H1 (cell line): ENCODE measurements at regions not wholly inside any gene's neighbourhood (a gene's known extent, or its start where the extent isn't known, plus 50 kb on each side); places are given as distances from the start of the nearest gene placed in this dataset.

Experiments used
- CTCF ChIA-PET: fragments of 300-600 bp; sonication (Branson Sonifier 250); formaldehyde crosslinking; loops from one replicate; lab custom pipeline; 2021; ENCODE audit not compliant: partially characterized antibody; lab: Charles Lee
- POLR2A ChIA-PET: fragments of 300-600 bp; sonication (Branson Sonifier 250); formaldehyde crosslinking; loops from one replicate; lab custom pipeline; 2021; ENCODE audit warnings: inconsistent platforms; ENCODE audit not compliant: partially characterized antibody; lab: Charles Lee
- DNase-seq, 2 experiments: peaks; one replicate each; pipeline versions ENCODE4 v3.0.0 to v3.0.0-alpha.2; 2010 to 2022; ENCODE audit warnings: low spot score in 2 of 2, low read depth in 1 of 2, mixed read lengths in 1 of 2
- FAIRE-seq: peaks from 2 replicates; lab custom pipeline; 2011; peaks lifted over from hg19 to GRCh38; lab: Jason Lieb, UNC
- H2AFZ ChIP-seq: 2 replicates; pipeline ENCODE4 v1.8.1; 2012; ENCODE audit warnings: low read length, inconsistent platforms
- H2AK5ac ChIP-seq: 2 replicates; pipeline ENCODE4 v1.6.1; 2013; ENCODE audit warnings: low read depth, low read length
- H2BK120ac ChIP-seq: replicated peaks from 2 replicates; pipeline ENCODE3; 2013; ENCODE audit warnings: low read depth, low read length, inconsistent platforms
- H2BK12ac ChIP-seq: 2 replicates; pipeline ENCODE4 v1.6.1; 2013; ENCODE audit warnings: low read depth, low read length
- H2BK15ac ChIP-seq: 2 replicates; pipeline ENCODE4 v1.6.1; 2013; ENCODE audit warnings: low read length
- H2BK20ac ChIP-seq: 2 replicates; pipeline ENCODE4 v1.6.1; 2013; ENCODE audit warnings: low read length
- H2BK5ac ChIP-seq: 2 replicates; pipeline ENCODE4 v1.6.1; 2013; ENCODE audit warnings: low read depth, low read length
- H3K14ac ChIP-seq: 2 replicates; pipeline ENCODE4 v1.6.1; 2013; ENCODE audit warnings: inconsistent platforms; ENCODE audit not compliant: insufficient read length
- H3K18ac ChIP-seq: 2 replicates; pipeline ENCODE4 v1.6.1; 2013; ENCODE audit warnings: low read length; ENCODE audit errors: extremely low read depth
- H3K23ac ChIP-seq: 2 replicates; pipeline ENCODE4 v1.6.1; 2013; ENCODE audit warnings: inconsistent platforms; ENCODE audit not compliant: insufficient read length
- H3K23me2 ChIP-seq: 2 replicates; pipeline ENCODE4 v1.6.1; 2013; ENCODE audit warnings: low read depth, low read length
- H3K27ac ChIP-seq: 2 replicates; pipeline ENCODE4 v1.6.1; 2011; ENCODE audit warnings: low read depth, low read length, inconsistent platforms
- H3K27me3 ChIP-seq, 4 experiments: replicated peaks in 1 of 4; 1 replicate in 1 of 4; 2 replicates in 3 of 4; pipeline versions ENCODE4 v1.6.1 to v1.8.1; 2011 to 2013; ENCODE audit warnings: low read length in 3 of 4, mild to moderate bottlenecking in 3 of 4, inconsistent platforms in 2 of 4, mixed read lengths in 2 of 4, moderate library complexity in 1 of 4; ENCODE audit not compliant: control insufficient read depth in 3 of 4, insufficient read depth in 3 of 4; ENCODE audit errors: extremely low read depth in 1 of 4
- H3K36me3 ChIP-seq, 4 experiments: 2 replicates each; pipeline versions ENCODE4 v1.6.1 to v1.8.1; 2011 to 2013; ENCODE audit warnings: mild to moderate bottlenecking in 4 of 4, low read length in 3 of 4, moderate library complexity in 2 of 4, control low read depth in 1 of 4, inconsistent platforms in 1 of 4; ENCODE audit not compliant: insufficient read depth in 4 of 4, control insufficient read depth in 2 of 4
- H3K4ac ChIP-seq: replicated peaks from 2 replicates; pipeline ENCODE3; 2013; ENCODE audit warnings: low read length, low read depth, mixed read lengths, inconsistent platforms; ENCODE audit not compliant: insufficient read length
- H3K4me1 ChIP-seq, 4 experiments: replicated peaks in 1 of 4; 1 replicate in 1 of 4; 2 replicates in 3 of 4; pipeline versions ENCODE4 v1.6.1 to v1.8.1; 2011 to 2013; ENCODE audit warnings: low read length in 3 of 4, inconsistent platforms in 2 of 4, mixed read lengths in 1 of 4; ENCODE audit not compliant: insufficient read depth in 4 of 4, control insufficient read depth in 3 of 4
- H3K4me2 ChIP-seq, 2 experiments: 2 replicates each; pipeline versions ENCODE4 v1.6.1 to v1.8.1; 2011 to 2013; ENCODE audit warnings: low read depth in 2 of 2, low read length in 2 of 2, control low read depth in 1 of 2, inconsistent platforms in 1 of 2, mild to moderate bottlenecking in 1 of 2; ENCODE audit not compliant: insufficient read depth in 1 of 2
- H3K4me3 ChIP-seq, 4 experiments: fragments of 200-600, 300-600 bp in 1 of 4; sonication (generic), shearing (Covaris generic), sonication (Bioruptor Twin) in 1 of 4; 2 replicates each; pipeline versions ENCODE4 v1.5.1 to v1.8.1; 2011 to 2016; ENCODE audit warnings: low read length in 4 of 4, low read depth in 3 of 4, control low read depth in 2 of 4, inconsistent platforms in 2 of 4, mild to moderate bottlenecking in 2 of 4, mixed read lengths in 1 of 4, moderate library complexity in 1 of 4; ENCODE audit not compliant: insufficient read depth in 2 of 4; ENCODE audit errors: extremely low read depth in 1 of 4
- H3K56ac ChIP-seq: replicated peaks from 2 replicates; pipeline ENCODE3; 2013; ENCODE audit warnings: low read depth, mild to moderate bottlenecking, mixed read lengths, low read length, inconsistent platforms; ENCODE audit not compliant: insufficient read length
- H3K79me1 ChIP-seq: 2 replicates; pipeline ENCODE4 v1.6.1; 2013; ENCODE audit warnings: low read depth, low read length, control low read depth
- H3K79me2 ChIP-seq, 2 experiments: 2 replicates each; pipeline versions ENCODE4 v1.6.1 to v1.8.1; 2012 to 2013; ENCODE audit warnings: low read length in 2 of 2, mild to moderate bottlenecking in 2 of 2, inconsistent platforms in 1 of 2; ENCODE audit not compliant: insufficient read depth in 2 of 2, control insufficient read depth in 1 of 2
- H3K9ac ChIP-seq, 4 experiments: replicated peaks in 1 of 4; 1 replicate in 1 of 4; 2 replicates in 3 of 4; pipeline versions ENCODE4 v1.6.1 to v1.8.1; 2011 to 2013; ENCODE audit warnings: low read depth in 3 of 4, low read length in 3 of 4, control low read depth in 2 of 4, mild to moderate bottlenecking in 2 of 4, moderate library complexity in 2 of 4, inconsistent platforms in 1 of 4; ENCODE audit errors: extremely low read depth in 1 of 4
- H3K9me3 ChIP-seq, 2 experiments: 2 replicates each; pipeline versions ENCODE4 v1.6.1 to v1.8.1; 2012 to 2013; ENCODE audit warnings: mild to moderate bottlenecking in 2 of 2, moderate library complexity in 2 of 2, control low read depth in 1 of 2, inconsistent platforms in 1 of 2, low read depth in 1 of 2, low read length in 1 of 2, mixed read lengths in 1 of 2; ENCODE audit not compliant: insufficient read depth in 2 of 2
- H4K20me1 ChIP-seq, 2 experiments: replicated peaks in 1 of 2; 2 replicates each; pipeline versions ENCODE3 to v1.8.1; 2011 to 2013; ENCODE audit warnings: inconsistent platforms in 2 of 2, low read length in 2 of 2, mild to moderate bottlenecking in 1 of 2; ENCODE audit not compliant: insufficient read depth in 2 of 2, control insufficient read depth in 1 of 2
- H4K5ac ChIP-seq: 2 replicates; pipeline ENCODE4 v1.6.1; 2013; ENCODE audit warnings: low read length, low read depth, mixed read lengths, inconsistent platforms; ENCODE audit not compliant: insufficient read length
- H4K8ac ChIP-seq: 2 replicates; pipeline ENCODE4 v1.8.0; 2013; ENCODE audit warnings: mild to moderate bottlenecking, moderate library complexity, low read length, inconsistent platforms; ENCODE audit not compliant: insufficient read depth; ENCODE audit errors: extremely low read depth
- H4K91ac ChIP-seq: replicated peaks from 2 replicates; pipeline ENCODE3; 2013; ENCODE audit warnings: low read length, mixed read lengths, inconsistent platforms; ENCODE audit not compliant: insufficient read length
- CBX5 ChIP-seq: fragments of 300-800, 300-1000 bp; sonication (generic); IDR thresholded peaks from 2 replicates; pipeline ENCODE4 v1.7.1; 2016; ENCODE audit warnings: antibody characterized with exemption, low read length, low read depth
- SP1 ChIP-seq: IDR thresholded peaks from 2 replicates; pipeline ENCODE4 v1.6.1; 2011; ENCODE audit warnings: low read depth, low read length
- WGBS, 2 experiments: shearing (Covaris generic) in 1 of 2; methylation state at CpG; one replicate each; pipeline versions ENCODE4 v1.1.6 to v1.1.7; 2013 to 2015; ENCODE audit warnings: low lambda C conversion rate in 2 of 2, mixed read lengths in 2 of 2, inconsistent platforms in 1 of 2, low coverage in 1 of 2, missing lambda C conversion rate in 1 of 2; ENCODE audit not compliant: insufficient replicate concordance in 2 of 2, insufficient coverage in 1 of 2, insufficient read length in 1 of 2; ENCODE audit errors: extremely low coverage in 1 of 2, missing lambda C conversion rate in 1 of 2; 5-methylcytosine and 5-hydroxymethylcytosine counted together

DNA sequence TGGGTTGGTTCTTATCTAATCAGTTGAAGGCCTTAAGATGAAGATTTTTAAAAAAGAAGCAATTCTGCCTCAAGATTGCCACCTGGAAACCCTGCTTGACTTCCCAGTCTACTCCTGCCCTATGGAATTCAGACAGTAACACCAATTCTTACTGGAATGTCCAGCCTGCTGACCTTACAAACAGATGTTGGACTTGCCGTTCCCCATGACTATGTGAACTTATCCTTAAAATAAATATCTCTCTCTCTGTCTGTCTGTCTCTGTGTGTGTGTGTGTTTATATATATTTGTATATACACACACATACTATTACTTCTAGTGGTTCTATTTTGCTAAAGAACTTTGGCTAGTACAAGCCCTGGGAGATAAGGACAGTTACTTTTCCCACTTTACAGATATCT, 675.3 kb downstream of the SLC4A3 start:
- Histone ChIP-seq H4K91ac (no peak overlapping the region), H4K8ac (no peak overlapping the region), H2BK120ac (no peak overlapping the region), H3K4me3 (no peak overlapping the region), H3K4ac (no peak overlapping the region), H4K20me1 (no peaks in the 10 kb centered on the region), H3K23me2 (no peaks in the 10 kb centered on the region), H3K9me3 (no peaks in the 10 kb centered on the region), H3K36me3 (no peaks in the 10 kb centered on the region), H2AK5ac (no peak overlapping the region), H3K4me1 (peaks cover 0 to 2% (median 0%) of the 10 kb centered on the region in 4 experiments; a peak in 1 of 7 replicates), H3K79me2 (no peaks in the 10 kb centered on the region), H2AFZ (no peak overlapping the region), H3K56ac (no peak overlapping the region), H4K5ac (no peak overlapping the region), H3K27me3 (no peaks in the 10 kb centered on the region; a peak in 2 of 7 replicates), H2BK15ac (no peak overlapping the region), H3K9ac (no peak overlapping the region), H2BK20ac (no peak overlapping the region), H3K14ac (no peak overlapping the region), H3K4me2 (no peak overlapping the region), H3K18ac (no peak overlapping the region), H3K27ac (no peak overlapping the region), H3K23ac (no peak overlapping the region), H3K79me1 (no peaks in the 10 kb centered on the region), H2BK12ac (no peak overlapping the region), H2BK5ac (no peak overlapping the region)
- FAIRE-seq (no peak), DNase-seq (no peak)
- 89% methylated on average over 1 of the region's 1 CpG; no CpG with 5 or more reads in 1 of the 2 experiments for WGBS, 2 experiments
- ChIA-PET POLR2A (no interaction called here), CTCF (no interaction called here)
- TF ChIP-seq CBX5 (no peak), SP1 (no peak)
